ENCODE measurements at regions not wholly inside any gene's neighbourhood (a gene's known extent, or its start where the extent isn't known, plus 50 kb on each side); places are given as distances from the start of the nearest gene placed in this dataset.

- TF ChIP-seq ESRRG (CRISPR knock-in tag; IDR thresholded peaks at IDR 0.05), result no peak
- no peak for TF ChIP-seq ZC3H10 (CRISPR knock-in tag; IDR thresholded peaks at IDR 0.05)
- no peak for TF ChIP-seq ZFP30 (CRISPR knock-in tag; IDR thresholded peaks at IDR 0.05)
- no peak for TF ChIP-seq TSHZ2 (CRISPR knock-in tag; IDR thresholded peaks at IDR 0.05)
Measured at GRCh38 chr16:9307446-9307845, 216.0 kb downstream of the HAPSTR1 start.

Measured in SK-N-SH treated with all-trans-retinoic acid at 6 μM for 48 hours (cell line).